Gastrocnemius medialis (tissue), 4 donors: ENCODE measurements at regions not wholly inside any gene's neighbourhood (a gene's known extent, or its start where the extent isn't known, plus 50 kb on each side); places are given as distances from the start of the nearest gene placed in this dataset.

ENCODE experiments used
- ATAC-seq, 2 donors: fragments of 150-250 bp; one replicate each; pipeline ENCODE4 v1.9.1; 2016
- DNase-seq, 2 donors: peaks; one replicate each; pipeline ENCODE4 v3.0.0-alpha.2; 2019
- H3K27ac ChIP-seq, 4 donors: fragments of 200-600 bp; sonication (generic); 1 replicate in 1 of 4; 2 replicates in 3 of 4; pipeline ENCODE4 v1.5.1; 2016 to 2018; ENCODE audit warnings: mild to moderate bottlenecking in 2 of 4, moderate library complexity in 1 of 4
- H3K27me3 ChIP-seq, 3 donors: fragments of 200-600 bp; sonication (generic) in 2 of 3; 1 replicate in 1 of 3; 2 replicates in 2 of 3; pipeline versions ENCODE4 v1.5.1 to v1.6.0; 2016 to 2019; ENCODE audit warnings: mild to moderate bottlenecking in 1 of 3, moderate library complexity in 1 of 3
- H3K36me3 ChIP-seq, 2 donors: fragments of 200-600 bp; sonication (generic) in 1 of 2; one replicate each; pipeline ENCODE4 v1.5.1; 2017 to 2018
- H3K4me1 ChIP-seq, 2 donors: fragments of 200-600 bp; sonication (generic) in 1 of 2; one replicate each; pipeline ENCODE4 v1.5.1; 2016 to 2017; ENCODE audit warnings: mild to moderate bottlenecking in 2 of 2
- H3K4me3 ChIP-seq, 4 donors: fragments of 200-600 bp; sonication (generic) in 3 of 4; 1 replicate in 1 of 4; 2 replicates in 3 of 4; pipeline ENCODE4 v1.5.1; 2016 to 2019; ENCODE audit warnings: mild to moderate bottlenecking in 2 of 4
- H3K9me3 ChIP-seq, 3 donors: fragments of 200-600 bp; sonication (generic) in 2 of 3; 1 replicate in 1 of 3; 2 replicates in 2 of 3; pipeline ENCODE4 v1.5.1; 2016 to 2019
- POLR2A ChIP-seq, 2 donors: fragments of 450-650 bp; IDR thresholded peaks; one replicate each; pipeline ENCODE4 v1.6.1; 2017; ENCODE audit warnings: antibody characterized with exemption in 2 of 2, mild to moderate bottlenecking in 2 of 2, moderate library complexity in 2 of 2
- in situ Hi-C, 4 donors: fragments of 200-750 bp; cut with MboI; loops; one replicate each; pipeline versions ENCODE4 v1.15.0 to v1.8.0; 2017; ENCODE audit warnings: low sequenced_read_pairs in 4 of 4
- intact Hi-C: fragments of 100-400 bp; cut with DNase I; formaldehyde crosslinking; loops from one replicate; pipeline ENCODE4 v1.15.1; 2023; ENCODE audit warnings: low total_unique reads
- TF ChIP-seq, protein P1 (sequence below), 5 experiments: fragments of 450-650 bp in 3 of 5; fragments of 200-600 bp in 2 of 5; sonication (generic) in 2 of 5; IDR thresholded peaks in 4 of 5; conservative IDR thresholded peaks in 1 of 5; 1 replicate in 4 of 5; 2 replicates in 1 of 5; pipeline ENCODE4 v1.5.1; 2016 to 2019; ENCODE audit warnings: antibody characterized with exemption in 5 of 5, mild to moderate bottlenecking in 3 of 5, moderate library complexity in 3 of 5

DNA sequence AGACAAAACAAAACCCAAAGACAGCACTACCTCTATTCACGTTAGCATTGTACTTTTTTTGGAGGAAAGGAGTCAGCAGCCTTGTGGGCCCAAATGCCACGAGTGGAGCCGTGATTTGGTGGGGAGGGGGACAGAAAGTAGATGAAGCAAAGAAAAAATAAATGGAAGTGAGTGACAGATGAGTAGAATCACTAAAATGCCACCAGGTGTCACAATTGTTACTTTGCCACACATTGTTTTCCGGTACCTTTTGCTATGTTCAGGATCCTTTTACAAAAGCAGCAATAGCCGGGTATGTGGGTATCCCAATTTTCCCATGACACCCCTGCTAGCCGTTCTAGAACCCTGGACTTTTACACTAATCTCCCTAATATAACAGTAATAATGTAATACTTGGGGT is 85.0 kb upstream of the AK4 start:
- Histone ChIP-seq H3K4me1 (peaks cover 77 to 78% of the 10 kb centered on the region in 2 donors), H3K9me3 (no peaks in the 10 kb centered on the region), H3K27ac (peak overlapping the region; percentile 1 to 66 (median 54)), H3K4me3 (peak overlapping the region in 1 of 4 donors; percentile 11), H3K36me3 (peaks cover 0 to 5% of the 10 kb centered on the region in 2 donors), H3K27me3 (no peaks in the 10 kb centered on the region)
- DNase-seq (no peak), ATAC-seq (no peak)
- in situ Hi-C loops (loop anchor here in 2 of 4 donors (25.0 kb wide), 2 partner anchors 201 to 1274 kb away; no protein-coding TSS in a partner anchor), intact Hi-C loops (loop anchor here (10.0 kb wide), 1 partner anchor 622 kb away; no protein-coding TSS in a partner anchor)
- TF ChIP-seq, protein P1, sequence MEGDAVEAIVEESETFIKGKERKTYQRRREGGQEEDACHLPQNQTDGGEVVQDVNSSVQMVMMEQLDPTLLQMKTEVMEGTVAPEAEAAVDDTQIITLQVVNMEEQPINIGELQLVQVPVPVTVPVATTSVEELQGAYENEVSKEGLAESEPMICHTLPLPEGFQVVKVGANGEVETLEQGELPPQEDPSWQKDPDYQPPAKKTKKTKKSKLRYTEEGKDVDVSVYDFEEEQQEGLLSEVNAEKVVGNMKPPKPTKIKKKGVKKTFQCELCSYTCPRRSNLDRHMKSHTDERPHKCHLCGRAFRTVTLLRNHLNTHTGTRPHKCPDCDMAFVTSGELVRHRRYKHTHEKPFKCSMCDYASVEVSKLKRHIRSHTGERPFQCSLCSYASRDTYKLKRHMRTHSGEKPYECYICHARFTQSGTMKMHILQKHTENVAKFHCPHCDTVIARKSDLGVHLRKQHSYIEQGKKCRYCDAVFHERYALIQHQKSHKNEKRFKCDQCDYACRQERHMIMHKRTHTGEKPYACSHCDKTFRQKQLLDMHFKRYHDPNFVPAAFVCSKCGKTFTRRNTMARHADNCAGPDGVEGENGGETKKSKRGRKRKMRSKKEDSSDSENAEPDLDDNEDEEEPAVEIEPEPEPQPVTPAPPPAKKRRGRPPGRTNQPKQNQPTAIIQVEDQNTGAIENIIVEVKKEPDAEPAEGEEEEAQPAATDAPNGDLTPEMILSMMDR (IDR thresholded peaks at IDR 0.05 in 4 of 5, conservative IDR thresholded peaks at IDR 0.05 in 1 of 5): no peak
- TF ChIP-seq POLR2A (IDR thresholded peaks at IDR 0.05): no peak

DNA sequence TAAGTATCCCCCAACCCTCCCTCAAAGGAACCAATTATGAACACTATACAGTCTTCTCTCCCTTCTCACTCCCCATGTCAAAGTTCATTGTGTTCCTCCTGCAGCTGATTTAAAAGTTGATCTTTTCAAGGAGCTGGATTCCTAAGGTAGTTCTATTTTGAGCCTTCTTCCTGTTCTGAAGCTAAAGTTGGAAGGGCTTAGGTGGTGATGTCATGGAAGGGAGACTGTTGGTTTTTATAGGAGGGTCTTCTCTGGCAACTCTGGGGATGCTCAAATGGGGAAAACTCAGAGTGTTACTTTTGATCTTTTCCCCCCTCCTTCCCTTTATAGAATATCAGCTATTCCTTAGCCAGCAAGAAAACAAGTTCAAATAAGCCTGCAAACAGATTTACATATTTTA is 83.0 kb upstream of the AK4 start:
- no peak for TF ChIP-seq POLR2A (IDR thresholded peaks at IDR 0.05)
- TF ChIP-seq, protein P1 (IDR thresholded peaks at IDR 0.05 in 4 of 5, conservative IDR thresholded peaks at IDR 0.05 in 1 of 5): no peak
- in situ Hi-C loops (loop anchor here in 3 of 4 donors (5.0 to 25.0 kb wide), 3 partner anchors 203 to 1272 kb away; partner anchors contain the start of genes LEPR (in 1 of the 3) and LEPROT (in 1 of the 3)), intact Hi-C loops (loop anchor here (5.0 to 10.0 kb wide), 5 partner anchors 208 to 620 kb away; partner anchors contain the start of genes LEPR, LEPROT and RAVER2)
- ATAC-seq (no peak), DNase-seq (no peak)
- Histone ChIP-seq H3K27ac (peak overlapping the region; percentile 98 to 100 (median 100)), H3K4me3 (peak overlapping the region; percentile 73 to 99 (median 82)), H3K9me3 (no peaks in the 10 kb centered on the region), H3K27me3 (no peaks in the 10 kb centered on the region), H3K36me3 (no peaks in the 10 kb centered on the region), H3K4me1 (peaks cover 65 to 66% of the 10 kb centered on the region in 2 donors)

DNA sequence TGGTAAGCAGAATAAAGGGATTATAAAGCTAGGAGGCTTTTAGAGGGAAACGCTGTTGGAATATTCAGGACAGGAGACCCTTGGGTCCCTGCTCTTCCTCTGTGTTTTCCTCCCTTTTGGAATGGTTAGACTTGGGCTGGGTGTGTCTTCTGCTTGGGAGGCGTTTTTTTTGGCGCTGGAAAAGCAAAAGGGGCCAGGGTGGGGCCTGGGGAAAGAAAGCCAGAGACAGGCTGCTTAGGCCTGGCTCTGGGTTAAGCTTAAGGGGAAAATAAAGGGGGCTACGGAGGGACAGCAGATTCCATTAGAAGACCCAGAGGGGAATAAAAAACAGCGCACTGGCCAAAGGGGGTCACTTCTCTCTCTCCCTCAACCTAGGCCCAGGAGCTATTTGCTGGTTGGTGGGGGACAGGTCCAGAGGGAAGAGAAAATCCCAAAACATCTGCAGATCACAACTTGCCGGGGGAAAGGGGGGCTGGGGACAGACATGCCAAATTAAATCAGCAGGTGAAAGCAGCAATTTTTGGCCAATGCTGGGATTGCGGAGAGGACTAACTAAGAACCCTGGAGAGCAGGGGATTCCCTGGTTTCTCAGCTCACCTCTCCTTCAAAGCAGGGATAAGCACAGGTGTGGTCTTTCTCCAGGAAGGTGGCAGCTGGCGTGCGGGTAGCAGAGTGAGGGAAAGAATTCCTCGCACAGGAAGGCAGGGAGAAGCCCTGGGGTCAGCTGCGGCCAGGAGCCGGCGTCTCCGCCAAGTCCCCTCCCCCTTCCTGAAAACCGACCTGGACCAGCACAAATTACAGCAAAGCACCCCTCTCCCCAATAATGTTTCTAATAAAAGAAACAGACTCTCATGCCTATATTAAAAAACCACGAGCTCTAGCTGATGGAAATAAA is 82.2 kb upstream of the AK4 start:
- H3K27me3 ChIP-seq: no peaks in the 10 kb centered on the region
- peaks cover 57 to 60% of the 10 kb centered on the region in 2 donors for H3K4me1 ChIP-seq
- peak overlapping the region; percentile 73 to 99 (median 82) for H3K4me3 ChIP-seq
- no peaks in the 10 kb centered on the region for H3K9me3 ChIP-seq
- peak overlapping the region; percentile 98 to 100 (median 100) for H3K27ac ChIP-seq
- TF ChIP-seq POLR2A (IDR thresholded peaks at IDR 0.05): no peak
- TF ChIP-seq, protein P1 (IDR thresholded peaks at IDR 0.05 in 4 of 5, conservative IDR thresholded peaks at IDR 0.05 in 1 of 5): no peak
- in situ Hi-C loops: loop anchor here in 3 of 4 donors (5.0 to 25.0 kb wide), 3 partner anchors 203 to 1272 kb away; partner anchors contain the start of genes LEPR (in 1 of the 3) and LEPROT (in 1 of the 3)
- intact Hi-C loops: loop anchor here (2.0 to 10.0 kb wide), 8 partner anchors 63 to 619 kb away; partner anchors contain the start of genes JAK1, LEPR, LEPROT and RAVER2
- no peaks in the 10 kb centered on the region for H3K36me3 ChIP-seq
- ATAC-seq (peak; percentile 12 to 20), DNase-seq (peak; percentile 46 to 58)

DNA sequence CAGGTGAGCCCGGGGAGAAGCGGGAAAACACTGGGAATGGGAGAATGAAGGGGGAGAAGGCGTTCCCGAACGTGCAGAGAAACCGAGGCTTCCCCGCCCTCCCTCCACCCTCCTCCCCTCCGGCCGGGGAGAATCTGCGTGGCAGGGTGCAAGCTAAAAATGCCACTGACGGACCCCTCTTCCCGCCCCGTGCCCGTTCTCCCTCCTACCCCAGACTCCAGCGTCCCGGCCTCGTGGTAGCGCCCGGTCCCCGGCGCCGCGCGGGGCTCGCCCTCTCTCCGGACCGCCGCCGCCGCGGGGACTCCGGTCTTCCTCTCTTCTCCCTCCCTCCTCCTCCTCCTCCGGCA is 81.6 kb upstream of the AK4 start:
- Histone ChIP-seq H3K9me3 (no peaks in the 10 kb centered on the region), H3K4me1 (peaks cover 52 to 53% of the 10 kb centered on the region in 2 donors), H3K36me3 (no peaks in the 10 kb centered on the region), H3K27ac (peak overlapping the region; percentile 98 to 100 (median 100)), H3K27me3 (no peaks in the 10 kb centered on the region), H3K4me3 (peak overlapping the region; percentile 73 to 99 (median 82))
- no peak for DNase-seq
- no peak for TF ChIP-seq POLR2A (IDR thresholded peaks at IDR 0.05)
- TF ChIP-seq, protein P1 (IDR thresholded peaks at IDR 0.05 in 4 of 5, conservative IDR thresholded peaks at IDR 0.05 in 1 of 5): no peak
- peak; percentile 3 to 13 for ATAC-seq
- in situ Hi-C loops: loop anchor here in 3 of 4 donors (5.0 to 25.0 kb wide), 3 partner anchors 204 to 1271 kb away; partner anchors contain the start of genes LEPR (in 1 of the 3) and LEPROT (in 1 of the 3)
- intact Hi-C loops: loop anchor here (2.0 to 10.0 kb wide), 8 partner anchors 64 to 618 kb away; partner anchors contain the start of genes JAK1, LEPR, LEPROT and RAVER2
